Brain microvascular endothelial cell (primary cell): ENCODE measurements at regions not wholly inside any gene's neighbourhood (a gene's known extent, or its start where the extent isn't known, plus 50 kb on each side); places are given as distances from the start of the nearest gene placed in this dataset.
A peak's percentile ranks its signal among the peaks of the same experiment; 100 is the strongest.

Experiments
- DNase-seq: peaks from one replicate; pipeline ENCODE4 v3.0.0-alpha.2; 2020
- H3K27ac ChIP-seq: fragments of 250-450 bp; sonication (Bioruptor Pico); 2 replicates; pipeline ENCODE4 v1.5.1; 2020; ENCODE audit warnings: mild to moderate bottlenecking, moderate library complexity
- H3K27me3 ChIP-seq: fragments of 250-450 bp; sonication (Bioruptor Pico); replicated peaks from 2 replicates; pipeline ENCODE4 v1.5.1; 2020; ENCODE audit warnings: mild to moderate bottlenecking
- H3K36me3 ChIP-seq: fragments of 250-450 bp; sonication (Bioruptor Pico); replicated peaks from 2 replicates; pipeline ENCODE4 v1.5.1; 2020; ENCODE audit warnings: mild to moderate bottlenecking
- H3K4me3 ChIP-seq: 2 replicates; pipeline ENCODE4 v1.5.1; 2011; ENCODE audit warnings: low read depth, mild to moderate bottlenecking, control low read depth, low read length, moderate library complexity
- CTCF ChIP-seq: IDR thresholded peaks from 2 replicates; pipeline ENCODE4 v1.5.1; 2011; ENCODE audit warnings: low read depth, mild to moderate bottlenecking, moderate library complexity, low read length, control low read depth, inconsistent platforms; ENCODE audit errors: missing control alignments
- in situ Hi-C: cut with HindIII; loops from 2 replicates; pipeline ENCODE4 v1.10.0; 2017; ENCODE audit warnings: low sequenced_read_pairs, low pct_ligation_motif_present

GRCh38 chr3:132256989-132257388, 60.2 kb upstream of the ACP3 start:
- DNase-seq = peak; percentile 20
- in situ Hi-C loops = no loop called here
- Histone ChIP-seq H3K27ac (no peak overlapping the region), H3K36me3 (no peaks in the 10 kb centered on the region), H3K4me3 (no peak overlapping the region), H3K27me3 (no peaks in the 10 kb centered on the region)
- TF ChIP-seq CTCF = peak; percentile 73

GRCh38 chr3:132261506-132261905, 55.7 kb upstream of the ACP3 start:
- no peak for DNase-seq
- in situ Hi-C loops = no loop called here
- H3K27ac ChIP-seq = no peak overlapping the region
- TF ChIP-seq CTCF = no peak
- no peaks in the 10 kb centered on the region for H3K36me3 ChIP-seq
- H3K4me3 ChIP-seq = no peak overlapping the region
- H3K27me3 ChIP-seq = no peaks in the 10 kb centered on the region

- H3K4me3 ChIP-seq = no peak overlapping the region
- H3K27ac ChIP-seq = no peak overlapping the region
- no peak for DNase-seq
- TF ChIP-seq CTCF = no peak
- in situ Hi-C loops = no loop called here
- H3K27me3 ChIP-seq = no peaks in the 10 kb centered on the region
- no peaks in the 10 kb centered on the region for H3K36me3 ChIP-seq
Measured at GRCh38 chr3:132262305-132262704, 54.9 kb upstream of the ACP3 start.

- Histone ChIP-seq H3K36me3 (no peaks in the 10 kb centered on the region), H3K27ac (no peak overlapping the region), H3K27me3 (no peaks in the 10 kb centered on the region), H3K4me3 (no peak overlapping the region)
- TF ChIP-seq CTCF = no peak
- no peak for DNase-seq
- in situ Hi-C loops = no loop called here
Measured at GRCh38 chr3:132262956-132263355, 54.3 kb upstream of the ACP3 start.

- no peak overlapping the region for H3K27ac ChIP-seq
- no peaks in the 10 kb centered on the region for H3K27me3 ChIP-seq
- no peaks in the 10 kb centered on the region for H3K36me3 ChIP-seq
- DNase-seq = no peak
- TF ChIP-seq CTCF = no peak
- H3K4me3 ChIP-seq = no peak overlapping the region
- in situ Hi-C loops = no loop called here
Measured at GRCh38 chr3:132265028-132265427, 52.2 kb upstream of the ACP3 start.

- no peak overlapping the region for H3K27ac ChIP-seq
- H3K4me3 ChIP-seq = no peak overlapping the region
- H3K27me3 ChIP-seq = no peaks in the 10 kb centered on the region
- in situ Hi-C loops = no loop called here
- no peaks in the 10 kb centered on the region for H3K36me3 ChIP-seq
- no peak for TF ChIP-seq CTCF
- DNase-seq = no peak
Measured at GRCh38 chr3:132265488-132265887, 51.7 kb upstream of the ACP3 start.
